Adrenal gland (tissue), 5 donors: ENCODE measurements at regions not wholly inside any gene's neighbourhood (a gene's known extent, or its start where the extent isn't known, plus 50 kb on each side); places are given as distances from the start of the nearest gene placed in this dataset.

Experiments used
- CTCF ChIP-seq, 6 experiments: fragments of 450-650 bp in 4 of 6; fragments of 200-600 bp in 2 of 6; sonication (generic) in 1 of 6; IDR thresholded peaks; 1 replicate in 5 of 6; 2 replicates in 1 of 6; pipeline versions ENCODE4 v1.5.1 to v1.8.0; 2016 to 2021; ENCODE audit warnings: antibody characterized with exemption in 6 of 6, mild to moderate bottlenecking in 2 of 6, moderate library complexity in 1 of 6
- POLR2A ChIP-seq, 2 donors: fragments of 450-650 bp; IDR thresholded peaks; one replicate each; pipeline ENCODE4 v1.6.1; 2017; ENCODE audit warnings: antibody characterized with exemption in 2 of 2, mild to moderate bottlenecking in 2 of 2, moderate library complexity in 1 of 2
- donor health status: DM: no; HTN: no; CAD: no.

DNA sequence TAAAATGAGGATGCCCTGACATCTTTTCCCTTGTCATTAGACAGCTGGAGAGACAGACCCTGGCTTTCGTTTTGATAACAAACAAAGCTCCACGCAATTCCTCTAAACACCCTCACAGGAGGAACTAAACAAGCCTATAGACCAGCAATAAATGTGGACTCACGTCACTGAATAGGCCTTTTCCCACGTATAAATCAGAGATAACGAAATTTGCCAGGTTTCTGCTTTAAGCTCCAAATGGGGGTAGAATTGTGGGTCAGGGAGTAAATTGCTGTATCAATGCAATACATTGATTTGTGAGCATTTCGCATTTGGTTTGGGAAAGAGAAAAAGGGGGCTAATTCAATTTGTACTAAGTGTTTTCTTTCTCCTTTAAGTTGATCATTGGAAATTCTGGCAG, 256.0 kb downstream of the PMP22 start:
- TF ChIP-seq POLR2A (IDR thresholded peaks at IDR 0.05) (no peak), CTCF (IDR thresholded peaks at IDR 0.05) (no peak)
